ENCODE measurements at regions not wholly inside any gene's neighbourhood (a gene's known extent, or its start where the extent isn't known, plus 50 kb on each side); places are given as distances from the start of the nearest gene placed in this dataset.

- no peak overlapping the region for H3K4me2 ChIP-seq
- TF ChIP-seq FOSL2 (IDR thresholded peaks at IDR 0.05) (no peak), FOSL2 (CRISPR knock-in tag; IDR thresholded peaks at IDR 0.05) (no peak), KDM1A (IDR thresholded peaks at IDR 0.05; ENCODE audit: low read depth) (no peak), CTCF (IDR thresholded peaks at IDR 0.05) (no peak), POLR2AphosphoS2 (conservative IDR thresholded peaks at IDR 0.05; ENCODE audit: low read length) (no peak), NR3C1 (IDR thresholded peaks at IDR 0.05) (no peak), RARB (CRISPR knock-in tag; IDR thresholded peaks at IDR 0.05) (no peak), RFX5 (IDR thresholded peaks at IDR 0.05) (no peak), PHF8 (IDR thresholded peaks at IDR 0.05; ENCODE audit: borderline replicate concordance, low read depth) (no peak)
- no peaks in the 10 kb centered on the region for H3K9me3 ChIP-seq
- H3K4me3 ChIP-seq: no peak overlapping the region
- POLR2A ChIA-PET: no interaction called here
- H3K4me1 ChIP-seq: no peaks in the 10 kb centered on the region
- 27% methylated on average over 11 of the region's 18 CpGs for WGBS (ENCODE audit: missing lambda C conversion rate)
- no peak overlapping the region for H3K27ac ChIP-seq
- CTCF ChIA-PET: no interaction called here
- DNase-seq (ENCODE audit: low read depth in 1 of 2, low spot score in 1 of 2) (no peak), ATAC-seq (no peak), FAIRE-seq (no peak)
These were observed 96.3 kb upstream of the SOX1 start for GRCh38 chr13:111970494-111971141.

GRCh38 chr13:111971891-111972780 lies 94.8 kb upstream of the SOX1 start:
- Histone ChIP-seq H3K4me3 (no peak overlapping the region), H3K27ac (no peak overlapping the region), H3K4me1 (no peaks in the 10 kb centered on the region), H3K4me2 (no peak overlapping the region), H3K9me3 (no peaks in the 10 kb centered on the region)
- POLR2A ChIA-PET: no interaction called here
- CTCF ChIA-PET: no interaction called here
- TF ChIP-seq HES2 (IDR thresholded peaks at IDR 0.05): no peak
- TF ChIP-seq CTCF (IDR thresholded peaks at IDR 0.05): no peak
- TF ChIP-seq MYC (IDR thresholded peaks at IDR 0.05; ENCODE audit: borderline replicate concordance, low read length): no peak
- no peak for TF ChIP-seq CEBPB (IDR thresholded peaks at IDR 0.05)
- TF ChIP-seq JUN (IDR thresholded peaks at IDR 0.05): no peak
- no peak for TF ChIP-seq ELK1 (IDR thresholded peaks at IDR 0.05; ENCODE audit: low read depth, low read length)
- TF ChIP-seq ATOH8 (CRISPR knock-in tag; IDR thresholded peaks at IDR 0.05; ENCODE audit: low read depth): no peak
- TF ChIP-seq FOXS1 (CRISPR knock-in tag; IDR thresholded peaks at IDR 0.05): no peak
- no peak for TF ChIP-seq PHF8 (IDR thresholded peaks at IDR 0.05; ENCODE audit: borderline replicate concordance, low read depth)
- no peak for TF ChIP-seq ZNF302 (CRISPR knock-in tag; IDR thresholded peaks at IDR 0.05)
- no peak for TF ChIP-seq MAFK (IDR thresholded peaks at IDR 0.05; ENCODE audit: partially characterized antibody)
- no peak for TF ChIP-seq EHF (CRISPR knock-in tag; IDR thresholded peaks at IDR 0.05)
- no peak for TF ChIP-seq NPAS2 (CRISPR knock-in tag; IDR thresholded peaks at IDR 0.05; ENCODE audit: borderline replicate concordance)
- TF ChIP-seq TP53 (CRISPR knock-in tag; IDR thresholded peaks at IDR 0.05): no peak
- no peak for TF ChIP-seq ZC3H11A (IDR thresholded peaks at IDR 0.05)
- DNase-seq (ENCODE audit: low read depth in 1 of 2, low spot score in 1 of 2) (no peak), FAIRE-seq (no peak), ATAC-seq (no peak)
- 21% methylated on average over 16 of the region's 25 CpGs for WGBS (ENCODE audit: missing lambda C conversion rate)

Data from A549 (cell line).